Posterior vena cava (tissue), 2 donors: ENCODE measurements at regions not wholly inside any gene's neighbourhood (a gene's known extent, or its start where the extent isn't known, plus 50 kb on each side); places are given as distances from the start of the nearest gene placed in this dataset.

Source experiments
- DNase-seq: peaks from one replicate; pipeline ENCODE4 v3.0.0-alpha.2; 2020; ENCODE audit warnings: low spot score
- intact Hi-C, 2 donors: fragments of 100-400 bp; cut with DNase I; formaldehyde crosslinking; loops; one replicate each; pipeline versions ENCODE4 v1.14.1 to v1.14.2; 2022 to 2023
- donor health status: DM: yes; HTN: yes; CAD: no.
- donor health status: DM: yes; HTN: yes; CAD: no.

DNA sequence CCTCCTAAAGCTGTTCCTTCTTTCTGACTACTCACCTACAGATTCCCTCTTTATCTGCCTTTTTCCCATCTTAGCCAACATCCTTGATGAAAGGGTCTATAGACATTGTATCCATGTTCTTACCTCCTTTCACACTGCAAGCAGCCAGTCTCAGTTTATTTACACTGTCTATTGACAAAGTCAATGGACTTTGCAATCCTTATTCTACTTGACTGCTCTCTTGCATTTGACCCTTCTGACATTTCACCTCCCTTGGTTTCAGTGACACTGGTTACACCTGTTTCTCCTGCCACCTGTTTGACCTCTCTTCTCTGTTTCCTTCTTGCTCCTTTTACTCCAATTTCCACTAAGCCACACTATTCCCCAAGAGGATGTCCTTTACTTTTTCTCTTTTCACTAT lies 224.0 kb upstream of the SNX7 start:
- intact Hi-C loops = no loop called here
- DNase-seq = no peak

DNA sequence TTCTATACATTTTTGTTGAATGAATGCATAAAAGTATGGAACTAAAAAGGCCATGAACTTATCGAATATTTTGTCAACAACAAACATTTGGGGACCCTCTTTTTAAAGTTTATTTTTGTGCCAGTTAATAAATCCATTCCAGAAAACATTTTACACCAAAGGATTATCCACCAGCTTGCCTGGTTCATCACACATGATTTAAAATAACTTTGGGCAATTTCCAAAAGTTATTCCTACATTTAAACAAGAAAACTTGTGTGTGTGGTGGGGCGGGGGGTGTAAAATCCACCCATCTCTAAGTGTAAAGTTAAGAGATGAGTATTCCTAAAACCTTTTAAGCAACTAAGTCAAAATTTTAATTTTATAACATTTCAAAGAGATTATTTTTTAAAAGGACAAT lies 224.5 kb upstream of the SNX7 start:
- no peak for DNase-seq
- intact Hi-C loops = no loop called here

DNA sequence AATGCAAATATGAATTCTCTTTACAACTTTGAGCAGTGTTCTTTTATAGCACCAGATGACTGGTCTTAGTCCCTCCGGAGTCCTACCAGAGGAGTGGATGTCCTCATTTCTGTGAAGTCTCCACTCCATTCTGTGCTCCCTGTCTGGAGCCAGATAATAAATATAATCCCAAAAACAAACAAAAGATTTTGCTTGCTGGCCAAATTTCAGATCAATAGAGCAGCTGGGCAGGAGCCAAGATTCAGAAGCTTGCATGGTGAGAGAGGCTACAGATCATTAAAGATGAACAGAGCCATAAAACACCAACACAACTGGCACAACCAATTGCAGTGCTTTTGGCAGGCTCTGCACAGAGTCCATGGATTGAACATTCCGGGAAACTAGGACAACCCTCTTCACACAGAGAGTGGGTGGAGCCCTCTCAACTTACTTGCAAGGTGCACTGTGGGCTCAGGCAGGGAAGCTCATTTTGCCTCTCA lies 231.5 kb upstream of the SNX7 start:
- DNase-seq = no peak
- intact Hi-C loops = no loop called here

DNA sequence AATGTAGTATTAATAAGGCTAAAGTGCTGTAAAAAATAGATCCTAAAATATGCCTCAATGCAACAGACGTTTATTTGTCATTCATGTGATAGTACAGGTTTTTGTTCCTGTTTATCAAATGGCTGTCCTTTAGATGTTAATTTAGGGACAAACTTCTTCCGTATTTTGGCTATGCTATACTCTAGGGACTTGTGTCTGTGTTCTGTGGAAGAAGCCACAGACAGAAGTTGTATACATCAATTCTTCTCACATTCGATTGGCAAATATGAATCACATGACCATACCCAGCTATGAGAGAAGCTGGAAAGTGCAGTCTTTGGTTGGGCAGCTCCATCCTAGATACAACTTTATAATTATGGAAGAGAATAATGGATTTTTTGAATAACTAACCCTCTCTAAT lies 232.7 kb upstream of the SNX7 start:
- DNase-seq = no peak
- intact Hi-C loops = no loop called here

DNA sequence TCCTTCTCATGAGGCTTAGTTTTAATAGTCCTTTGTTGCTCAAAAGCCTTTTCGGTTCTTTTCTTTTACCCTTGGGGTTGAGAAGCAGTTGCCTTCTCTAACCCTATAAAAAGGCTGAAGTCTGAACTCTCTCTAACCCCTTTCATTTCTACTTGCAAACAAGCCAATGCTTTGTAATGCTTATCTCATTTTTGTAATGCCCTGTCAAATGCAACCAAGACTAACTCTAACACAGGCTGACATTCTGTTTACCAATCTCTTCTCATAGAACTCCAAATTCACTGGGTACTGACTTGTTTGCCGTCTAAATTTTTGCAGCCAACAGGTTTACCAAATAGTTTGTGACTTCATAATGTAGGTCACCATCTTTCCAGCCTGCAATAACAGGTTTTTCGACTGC lies 233.9 kb upstream of the SNX7 start:
- intact Hi-C loops = no loop called here
- no peak for DNase-seq

DNA sequence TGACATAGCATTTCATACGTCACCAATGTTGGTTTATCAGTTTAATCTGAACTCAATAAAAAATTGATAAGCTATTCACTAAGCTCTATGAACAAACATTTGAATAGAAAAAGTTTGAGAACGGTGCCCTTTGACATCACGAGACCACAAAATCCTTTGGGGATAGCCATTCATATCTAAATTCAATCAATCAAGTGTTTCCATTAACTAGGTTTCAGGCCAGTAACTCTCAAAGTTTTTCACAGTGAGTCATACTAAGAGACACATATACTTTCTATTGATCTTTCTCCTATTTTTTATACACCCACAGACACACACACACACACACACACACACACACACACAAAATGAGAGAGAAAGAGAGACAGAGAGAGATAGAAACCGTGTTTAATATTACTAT lies 235.4 kb upstream of the SNX7 start:
- intact Hi-C loops = no loop called here
- no peak for DNase-seq

DNA sequence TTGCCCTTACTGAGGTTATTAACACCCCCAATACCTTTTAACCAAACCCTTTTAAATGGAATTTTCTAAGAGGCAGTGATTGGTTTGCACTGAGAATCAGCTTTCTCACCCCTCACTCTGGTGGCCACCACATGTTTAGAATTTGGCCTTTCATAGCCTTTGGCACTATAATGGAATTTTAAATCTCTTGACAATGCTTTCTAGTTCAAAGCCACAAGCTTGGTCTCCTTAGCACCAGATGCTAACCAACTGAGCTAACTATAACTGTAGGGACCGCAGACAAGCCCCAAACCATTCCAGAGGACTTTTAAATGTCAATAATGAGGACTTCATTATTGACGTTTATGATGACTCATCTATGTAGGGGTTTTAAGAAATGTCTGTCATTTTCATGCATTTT lies 238.7 kb upstream of the SNX7 start:
- DNase-seq = no peak
- intact Hi-C loops = no loop called here

DNA sequence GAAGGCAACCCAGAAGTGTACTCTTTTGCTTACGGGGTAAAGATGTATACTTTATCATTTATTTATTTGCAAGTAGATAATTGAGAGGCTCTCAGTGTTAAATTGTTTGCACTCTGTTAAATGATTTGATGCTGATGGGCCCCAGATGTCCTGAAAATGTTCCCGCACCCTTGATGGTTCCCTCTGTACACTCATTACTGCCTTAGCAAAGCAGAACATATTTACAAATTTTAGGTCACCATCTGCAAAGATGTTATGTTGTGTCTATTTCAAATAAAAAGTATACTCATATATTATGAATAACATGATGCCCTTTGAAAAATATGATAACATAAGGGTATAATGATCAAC lies 240.5 kb upstream of the SNX7 start:
- intact Hi-C loops = no loop called here
- no peak for DNase-seq

DNA sequence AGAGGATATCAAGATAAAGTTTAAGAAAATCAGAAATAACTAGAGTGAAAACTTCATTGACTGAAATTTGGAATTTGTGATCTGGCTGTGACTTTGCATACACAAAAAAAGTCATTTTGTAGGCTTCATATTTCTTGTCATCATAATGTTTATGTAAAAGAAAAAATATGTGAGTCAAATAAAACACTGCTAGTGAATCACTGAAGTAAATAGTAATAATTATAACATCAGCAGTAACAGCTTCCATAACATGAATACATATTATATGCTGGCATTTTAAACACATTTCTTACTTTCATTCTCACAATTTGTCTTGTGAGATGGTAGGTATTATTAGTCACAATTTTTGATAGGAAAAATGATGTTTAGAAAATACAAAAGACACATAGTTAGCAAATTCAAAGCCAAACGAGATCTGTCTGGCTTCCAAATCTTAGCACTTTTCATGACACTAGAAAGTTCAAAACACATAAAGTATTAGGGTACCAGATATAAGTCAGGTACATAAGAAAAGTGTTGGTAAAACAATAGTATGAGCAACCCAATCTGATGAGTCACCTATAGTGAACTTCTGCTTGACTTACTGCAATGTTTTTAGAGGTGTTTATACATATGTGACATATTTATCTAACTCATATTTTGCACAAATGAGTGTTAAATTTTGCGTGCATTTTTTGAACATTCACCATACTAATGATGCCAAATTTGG lies 241.0 kb upstream of the SNX7 start:
- no peak for DNase-seq
- intact Hi-C loops = no loop called here

DNA sequence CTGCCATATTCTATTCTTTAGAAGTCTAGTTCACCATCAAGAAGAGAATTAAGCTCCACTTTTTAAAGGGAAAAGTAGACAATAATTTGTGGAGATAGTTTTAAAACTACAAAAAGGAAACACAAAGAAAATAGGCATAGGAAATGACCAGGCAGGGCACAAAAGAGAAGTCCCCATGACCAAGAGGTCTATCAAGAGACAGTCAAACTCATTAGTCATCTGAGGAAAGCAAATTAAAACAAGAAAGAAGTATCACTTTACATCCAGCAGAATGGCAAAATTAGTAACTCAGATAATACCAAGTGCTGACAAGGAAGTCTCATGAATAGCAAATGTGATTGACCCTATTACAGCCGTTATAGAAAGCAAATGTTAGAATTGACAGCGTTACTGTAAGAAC lies 243.7 kb upstream of the SNX7 start:
- intact Hi-C loops = no loop called here
- no peak for DNase-seq

DNA sequence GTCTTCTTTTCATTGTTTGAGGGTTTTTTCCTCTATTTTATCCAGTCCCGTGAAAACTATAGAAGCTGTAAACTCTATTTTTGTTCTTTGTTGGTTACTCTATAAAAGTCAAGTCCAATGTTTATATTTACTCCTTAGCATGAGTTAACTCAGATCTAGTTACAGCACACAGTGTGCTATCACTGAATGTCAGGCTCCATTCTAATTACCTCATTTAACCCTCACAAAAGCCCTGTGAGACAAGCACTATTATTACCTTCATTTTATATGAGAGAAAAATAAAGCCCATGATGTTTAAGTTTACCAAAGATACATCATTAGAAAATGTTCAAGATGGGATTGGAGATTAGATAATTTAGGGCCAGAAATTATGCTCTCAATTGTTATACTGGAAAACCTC lies 251.4 kb upstream of the SNX7 start:
- DNase-seq = no peak
- intact Hi-C loops = no loop called here

DNA sequence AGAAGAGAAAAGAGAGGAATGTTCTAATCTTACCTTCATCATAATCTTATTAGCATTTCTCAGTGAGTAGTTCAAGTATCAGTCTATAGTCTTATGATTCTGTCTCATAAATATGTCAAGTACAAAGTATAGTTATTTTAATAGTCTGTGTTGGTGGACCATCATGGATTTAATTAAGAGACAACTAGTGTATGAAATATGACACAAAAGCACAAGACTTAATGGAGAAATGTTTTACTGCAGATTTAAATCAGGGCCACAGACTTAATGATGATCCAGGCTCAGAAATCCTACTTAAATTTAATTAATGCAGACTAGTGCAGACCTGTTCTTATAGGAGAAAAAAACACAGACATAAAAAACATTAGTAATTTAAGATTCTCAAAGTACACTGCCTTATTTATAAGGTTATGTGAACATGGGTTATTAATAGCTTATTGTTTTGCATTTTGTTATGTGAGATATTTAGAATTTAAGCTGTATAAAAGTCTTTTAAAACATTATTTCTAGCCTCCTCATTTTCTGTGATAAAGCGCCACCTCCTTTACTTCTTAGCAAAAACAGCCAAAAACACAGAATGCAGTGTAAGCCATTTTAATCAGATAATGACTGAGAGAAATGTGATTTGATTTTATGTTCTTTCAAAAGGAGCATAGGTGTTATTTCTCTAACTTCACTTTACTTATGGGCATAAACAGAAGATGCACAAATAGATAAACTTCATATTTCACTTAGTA lies 255.0 kb upstream of the SNX7 start:
- intact Hi-C loops = no loop called here
- no peak for DNase-seq

DNA sequence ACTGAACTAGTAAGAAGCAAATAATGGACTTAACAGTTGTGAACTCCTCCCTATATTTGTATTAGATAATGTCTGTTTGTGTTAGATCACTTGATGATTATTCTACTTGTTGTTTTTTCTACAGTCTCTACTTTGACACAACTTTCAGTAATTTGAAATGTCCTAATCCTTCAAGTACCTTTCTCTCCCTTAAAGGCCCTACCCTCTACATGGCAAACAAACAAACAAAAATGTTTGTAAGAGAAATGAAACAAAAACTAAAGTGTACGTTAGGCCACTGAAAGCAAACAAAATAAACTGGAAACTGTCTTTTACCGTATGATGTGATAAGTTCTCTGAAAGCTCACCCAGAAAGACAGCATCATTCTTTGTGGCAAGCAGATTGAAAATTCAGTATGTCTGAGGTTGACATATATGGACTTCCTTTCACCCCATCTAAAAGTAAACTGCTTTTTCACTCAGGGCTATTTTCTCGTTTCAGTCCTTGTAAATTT lies 255.9 kb upstream of the SNX7 start:
- DNase-seq = no peak
- intact Hi-C loops = no loop called here

DNA sequence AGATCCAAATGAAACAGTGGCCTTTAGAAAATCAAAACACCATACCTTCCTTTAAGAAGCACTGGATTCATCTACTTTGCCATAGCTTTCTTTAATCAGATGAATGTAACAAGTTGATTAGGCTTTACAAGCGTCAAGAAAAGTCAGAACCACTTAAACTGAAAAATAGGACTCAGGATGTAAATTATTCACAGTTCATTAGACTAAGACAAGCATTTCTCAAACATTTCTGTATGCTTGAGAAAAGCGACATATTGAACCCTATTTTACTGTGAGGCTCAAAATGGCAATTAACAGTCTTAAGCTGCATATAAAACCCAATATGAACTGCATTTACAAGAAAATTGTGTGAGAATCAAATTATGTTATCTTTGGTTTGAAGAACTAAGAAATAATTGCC lies 256.7 kb upstream of the SNX7 start:
- intact Hi-C loops = no loop called here
- DNase-seq = no peak

DNA sequence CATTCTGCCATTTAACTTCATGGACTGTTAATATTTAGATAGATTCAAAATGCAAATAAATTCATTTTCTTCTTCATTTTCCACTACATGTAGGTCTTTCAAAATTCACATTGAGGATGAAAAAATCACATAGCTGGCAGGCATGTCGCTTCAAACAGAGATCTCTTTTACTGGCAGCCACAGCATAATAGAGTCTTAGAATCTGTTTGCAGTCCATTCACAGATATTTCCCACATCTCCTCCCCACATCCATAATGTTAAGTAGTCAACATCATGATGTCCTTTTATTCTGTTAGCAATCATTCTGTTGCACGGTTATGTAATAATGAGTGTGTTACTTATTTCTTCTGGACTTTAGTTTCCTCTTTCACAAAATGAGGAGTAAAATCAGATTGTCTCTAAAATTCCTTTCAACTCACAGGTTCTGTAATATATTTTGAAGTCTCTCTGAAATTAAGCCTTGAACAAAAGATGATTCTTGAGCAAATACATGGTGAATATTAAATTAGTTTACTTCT lies 257.5 kb upstream of the SNX7 start:
- no peak for DNase-seq
- intact Hi-C loops = no loop called here

DNA sequence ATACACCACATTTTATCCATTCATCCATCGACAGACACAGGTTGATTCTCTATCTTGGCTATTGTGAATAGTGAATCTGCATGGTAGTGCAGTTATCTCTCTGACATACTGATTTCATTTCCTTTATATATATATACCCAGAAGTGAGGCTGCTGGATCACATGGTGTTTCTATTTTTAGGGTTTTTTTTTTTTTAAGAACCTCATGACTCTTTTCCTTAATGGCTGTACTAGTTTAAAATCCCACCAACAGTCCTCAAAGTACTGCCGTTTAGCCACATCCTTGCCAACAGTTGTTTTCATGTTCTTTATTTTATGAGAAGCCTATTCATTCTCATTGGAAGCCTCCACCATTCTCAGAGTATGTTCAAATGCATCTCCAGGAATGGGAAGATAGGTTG lies 258.7 kb upstream of the SNX7 start:
- intact Hi-C loops = no loop called here
- no peak for DNase-seq

DNA sequence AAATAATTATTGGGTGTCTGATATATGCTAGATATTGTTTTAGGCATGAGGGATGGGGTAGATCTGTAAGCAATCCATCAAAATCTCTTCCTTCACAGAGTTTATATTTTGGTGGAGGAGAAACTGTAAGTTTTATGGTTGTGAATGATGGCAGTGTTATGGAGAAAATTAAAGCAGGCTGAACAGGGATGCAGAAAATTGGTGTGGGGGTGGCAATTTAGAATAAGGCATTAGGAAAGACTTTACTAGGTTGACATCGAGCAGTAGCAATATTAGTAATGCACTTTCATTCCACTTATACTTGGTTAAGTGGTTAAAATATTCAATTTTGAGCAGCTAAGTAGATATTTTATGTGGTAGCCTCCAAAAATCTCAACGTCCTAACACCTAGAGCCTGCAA lies 261.1 kb upstream of the SNX7 start:
- DNase-seq = no peak
- intact Hi-C loops = no loop called here

DNA sequence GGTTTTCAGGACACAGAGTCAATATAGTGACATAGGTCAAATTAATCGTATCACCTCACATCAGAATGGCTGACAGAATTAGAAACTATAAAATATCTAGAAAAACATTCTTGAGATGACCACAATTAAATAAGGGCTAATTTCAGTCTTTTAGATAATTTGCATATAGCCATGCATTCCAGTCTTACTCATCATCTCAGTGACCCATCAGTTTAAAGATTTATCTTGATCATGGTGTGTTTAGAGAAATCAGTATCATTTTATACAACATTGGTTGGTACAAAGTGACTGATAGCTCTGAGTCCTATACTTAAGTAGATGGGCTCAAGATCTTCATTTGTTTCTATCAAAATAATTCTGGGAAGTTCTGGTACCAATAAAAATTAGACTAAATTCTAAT lies 262.3 kb upstream of the SNX7 start:
- no peak for DNase-seq

DNA sequence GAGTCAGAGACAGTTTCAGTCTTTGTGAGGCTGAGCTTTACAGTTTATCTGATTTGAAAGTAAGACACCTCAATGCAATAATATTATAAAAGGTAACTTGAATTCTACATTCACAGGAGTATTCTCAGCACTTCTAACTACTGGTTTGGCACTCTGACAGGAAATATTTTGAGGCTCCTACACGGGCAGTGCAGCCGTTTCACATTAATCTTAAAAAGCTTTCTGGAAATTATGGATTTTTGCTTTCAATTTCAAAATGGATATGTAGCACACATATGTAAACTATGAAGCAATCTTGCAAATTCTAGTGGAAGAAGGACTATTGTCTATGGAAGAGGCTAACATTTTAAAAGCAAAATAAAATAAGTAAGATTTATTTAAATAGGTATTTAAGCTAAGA lies 262.9 kb upstream of the SNX7 start:
- intact Hi-C loops = no loop called here
- DNase-seq = no peak

More for the DNA sequence above, 262.3 kb upstream of the SNX7 start:
- intact Hi-C loops = no loop called here

DNA sequence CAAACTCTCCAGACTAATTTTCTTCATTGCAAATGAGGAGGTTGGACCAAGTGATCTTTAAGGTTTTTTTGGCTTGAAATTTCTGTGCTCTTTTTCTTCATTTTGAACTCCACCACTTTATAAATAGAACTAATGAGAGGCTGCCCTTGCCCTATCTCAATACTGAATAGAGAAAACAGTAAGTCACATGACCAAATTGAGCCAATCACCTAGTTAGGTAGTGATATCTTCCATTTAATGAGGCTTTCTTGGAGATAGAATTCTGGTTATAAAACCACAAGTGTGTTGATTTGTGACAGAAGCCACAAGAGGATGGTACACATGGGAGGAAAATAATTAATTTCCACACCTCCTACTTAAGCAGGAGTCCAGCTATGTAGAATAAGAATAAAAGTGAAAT lies 263.4 kb upstream of the SNX7 start:
- intact Hi-C loops = no loop called here
- no peak for DNase-seq

DNA sequence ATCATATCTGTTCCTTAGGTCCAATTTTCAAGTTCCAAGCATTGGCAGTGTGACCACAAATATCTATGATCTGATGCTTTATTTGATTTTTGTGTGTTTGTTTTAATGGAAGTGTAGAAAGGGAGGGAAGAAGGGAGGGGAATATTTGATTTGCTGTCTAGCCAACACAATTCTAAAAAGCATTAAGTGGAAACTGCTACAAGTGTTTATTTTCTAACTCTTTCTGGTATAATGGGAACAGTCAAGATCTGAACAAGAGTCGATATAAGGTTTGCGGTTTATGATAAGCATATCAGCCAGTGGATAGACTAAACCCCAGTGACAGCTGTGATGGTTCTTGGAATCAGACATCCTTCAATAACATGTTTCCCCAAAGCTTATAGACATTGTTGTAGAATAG lies 267.8 kb upstream of the SNX7 start:
- intact Hi-C loops = no loop called here

More for the DNA sequence above, 267.8 kb upstream of the SNX7 start:
- no peak for DNase-seq
